ENCODE measurements at regions not wholly inside any gene's neighbourhood (a gene's known extent, or its start where the extent isn't known, plus 50 kb on each side); places are given as distances from the start of the nearest gene placed in this dataset.

GRCh38 chr12:114917307-114917706 is 233.3 kb upstream of the TBX3 start:
- no peak for DNase-seq

DNA sequence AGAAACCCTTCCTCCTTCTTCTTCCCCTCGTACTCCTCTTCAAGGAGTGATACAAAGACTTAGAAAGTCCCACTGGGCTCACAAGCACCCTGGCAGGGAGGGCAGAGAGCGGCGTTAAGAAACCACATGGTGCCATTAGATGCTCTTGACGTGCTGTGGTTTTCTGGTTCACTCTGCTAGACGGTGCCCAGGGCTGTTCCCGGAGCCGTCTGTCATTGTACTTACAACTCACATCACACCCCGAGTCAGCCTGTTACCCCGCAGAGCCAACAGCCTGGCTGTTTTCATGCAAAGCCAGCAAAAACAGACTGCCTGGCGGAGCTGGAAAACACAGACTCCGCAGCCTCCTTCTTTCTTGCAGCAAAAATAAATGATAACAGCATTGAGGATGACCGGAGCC is 232.6 kb upstream of the TBX3 start:
- no peak for DNase-seq

- DNase-seq: no peak
These were observed 232.1 kb upstream of the TBX3 start for GRCh38 chr12:114916124-114916523.

DNA sequence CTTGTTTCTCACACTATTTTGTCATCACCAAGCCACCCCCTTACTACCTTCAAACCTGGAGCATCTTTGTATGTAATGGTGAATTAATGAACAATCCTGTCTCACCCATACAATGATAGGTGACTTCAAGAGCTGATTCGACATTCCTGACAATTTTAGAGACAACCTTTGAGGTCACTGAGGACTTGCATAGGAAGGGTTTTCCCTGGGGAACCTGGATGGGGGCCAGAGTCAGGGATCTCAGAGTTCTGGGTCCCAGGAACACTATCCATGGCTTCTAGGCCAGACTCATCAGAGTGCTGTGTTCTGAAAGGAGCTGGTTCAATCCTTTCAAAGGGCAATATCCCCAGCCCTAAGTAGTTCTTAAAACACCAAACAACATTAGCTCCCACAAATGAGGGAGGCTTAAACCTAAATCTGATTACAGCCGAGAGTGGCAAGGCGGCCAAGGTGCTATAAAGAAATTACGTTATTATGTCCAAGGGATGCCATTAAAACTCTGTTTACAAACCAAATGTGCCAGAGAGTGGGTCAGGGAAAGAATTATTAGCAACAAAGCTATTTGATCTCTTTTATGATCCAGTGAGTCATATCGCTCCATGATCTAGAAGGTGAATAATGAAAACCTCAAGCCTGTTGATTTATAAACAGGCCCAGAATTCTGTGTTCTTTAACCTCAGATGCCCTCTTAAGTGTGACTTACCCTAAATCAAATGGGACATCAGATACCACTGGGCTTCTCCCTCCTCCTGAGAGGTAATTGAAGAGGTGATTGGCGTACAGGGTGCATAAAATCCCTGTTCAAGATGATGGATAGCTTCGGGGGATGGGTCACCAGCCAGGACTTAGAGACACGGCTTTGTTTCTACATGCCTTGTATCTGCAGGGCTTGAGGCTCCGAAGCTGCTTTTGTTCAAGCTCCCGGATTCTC is 230.2 kb upstream of the TBX3 start:
- no peak for DNase-seq

GRCh38 chr12:114912811-114913210 is 228.8 kb upstream of the TBX3 start:
- DNase-seq: no peak

- DNase-seq: no peak
These were observed 227.2 kb upstream of the TBX3 start for GRCh38 chr12:114911196-114911595.

DNA sequence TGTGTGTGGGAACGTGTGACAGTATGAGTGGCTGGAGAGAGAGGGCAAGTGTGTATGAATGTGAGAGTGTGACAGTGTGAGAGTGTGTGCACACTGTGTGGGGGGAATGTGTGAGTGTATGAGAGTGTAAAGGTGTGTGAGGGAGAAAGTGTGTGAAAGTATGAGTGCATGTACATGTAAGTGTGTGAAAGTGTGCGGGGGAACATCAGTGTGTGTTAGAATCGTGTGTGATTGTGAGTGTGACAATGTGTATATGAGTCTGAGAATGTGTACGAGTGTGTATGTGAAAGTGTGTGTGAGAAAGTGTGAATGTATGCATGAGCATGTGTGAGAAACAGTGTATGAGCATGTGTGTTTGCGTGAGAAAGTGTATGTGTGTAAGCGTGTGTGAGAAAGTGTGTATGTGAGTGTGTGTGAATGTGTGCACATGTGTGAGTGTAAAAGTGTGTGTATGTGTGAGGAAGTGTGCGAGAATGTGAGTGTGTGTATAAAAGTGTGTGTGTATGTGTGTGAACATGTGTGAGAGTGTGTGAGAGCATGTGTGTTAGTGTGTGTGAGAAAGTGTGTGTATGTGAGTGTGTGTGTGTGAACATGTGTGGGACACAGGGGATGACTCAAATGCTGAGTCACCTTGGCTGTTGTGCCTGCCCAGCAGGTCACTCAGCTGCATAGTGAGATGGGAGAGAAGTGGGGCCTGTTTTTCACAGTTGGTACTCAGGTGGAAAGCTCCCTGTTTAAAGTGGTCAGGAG is 220.5 kb upstream of the TBX3 start:
- DNase-seq: no peak

- DNase-seq: peak; percentile 30
These were observed 219.2 kb upstream of the TBX3 start for GRCh38 chr12:114903083-114903691.

DNA sequence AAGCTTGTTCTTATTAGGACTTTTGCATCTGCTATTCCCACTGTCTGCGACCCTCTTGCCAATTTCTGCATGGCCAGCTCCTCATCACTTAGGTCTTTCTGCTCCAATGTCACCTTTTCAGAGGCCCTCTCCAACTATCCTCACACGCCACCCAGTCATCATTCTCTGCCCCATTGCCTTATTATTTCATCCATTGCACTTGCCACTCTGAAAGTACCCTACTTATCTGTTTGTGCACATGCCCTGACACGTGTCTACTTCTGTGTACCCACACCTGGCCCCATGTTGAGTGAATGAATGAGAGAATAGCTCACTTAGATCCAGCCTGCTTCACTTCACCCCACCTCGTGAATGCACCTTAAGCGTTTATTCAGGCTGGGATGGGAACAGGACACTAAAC is 218.7 kb upstream of the TBX3 start:
- DNase-seq: no peak

DNA sequence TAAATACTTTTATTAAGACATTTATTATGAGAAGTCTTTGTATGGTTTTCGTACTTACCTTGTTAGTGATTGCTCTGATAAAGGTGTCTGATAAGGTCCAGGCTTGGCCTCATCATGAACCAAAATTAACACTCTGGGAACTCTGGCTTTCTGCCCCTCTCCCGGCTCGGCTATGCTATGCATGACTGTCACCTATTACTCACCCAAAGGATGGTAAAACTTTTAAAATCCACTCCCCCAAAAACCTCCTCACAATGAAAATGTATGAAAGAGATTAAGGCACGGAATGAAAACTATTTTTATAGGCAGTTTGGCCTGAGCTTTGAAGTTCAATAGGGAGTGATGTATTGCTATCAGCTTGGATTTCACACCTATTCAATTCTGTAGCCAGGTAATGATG is 217.3 kb upstream of the TBX3 start:
- DNase-seq: no peak

DNA sequence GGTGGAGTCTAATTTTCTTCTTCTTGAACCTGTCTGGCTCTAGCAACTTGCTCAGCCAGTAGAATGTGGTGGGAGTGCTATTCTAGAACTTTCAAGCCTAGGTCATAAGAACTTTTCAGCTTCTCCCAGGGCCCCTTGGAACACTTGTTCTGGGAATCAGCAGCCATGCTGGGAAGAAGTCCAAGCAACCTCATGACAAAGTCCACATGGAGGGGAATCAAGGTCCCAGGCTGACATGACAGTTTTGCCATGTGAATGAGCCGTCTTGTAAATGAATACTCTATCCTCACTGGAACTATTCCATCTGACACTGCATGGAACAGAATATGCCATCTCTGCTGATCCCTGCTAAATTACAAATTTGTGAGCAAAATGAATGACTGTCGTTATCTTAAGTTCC is 214.2 kb upstream of the TBX3 start:
- no peak for DNase-seq

DNA sequence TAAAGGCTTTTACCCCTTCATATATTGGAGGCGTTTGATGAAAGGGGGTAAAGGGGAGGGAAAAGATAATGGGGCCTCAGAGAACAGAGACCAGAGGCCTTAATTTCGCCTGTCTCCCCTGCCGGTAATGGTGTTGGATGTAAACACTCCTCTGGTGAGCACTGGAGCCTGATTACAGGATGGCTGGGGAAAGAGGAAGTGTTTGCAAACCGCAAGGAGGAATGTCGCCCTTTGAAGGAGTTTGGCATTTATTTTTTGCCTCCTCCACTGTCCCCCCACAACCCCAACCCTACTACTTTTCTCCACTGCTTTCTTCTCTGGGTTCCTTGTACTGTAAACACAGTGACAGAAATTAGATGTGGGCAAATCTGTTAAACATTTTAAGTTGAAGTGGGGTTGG is 211.9 kb upstream of the TBX3 start:
- DNase-seq: no peak

- no peak for DNase-seq
These were observed 211.1 kb upstream of the TBX3 start for GRCh38 chr12:114895081-114895480.

DNA sequence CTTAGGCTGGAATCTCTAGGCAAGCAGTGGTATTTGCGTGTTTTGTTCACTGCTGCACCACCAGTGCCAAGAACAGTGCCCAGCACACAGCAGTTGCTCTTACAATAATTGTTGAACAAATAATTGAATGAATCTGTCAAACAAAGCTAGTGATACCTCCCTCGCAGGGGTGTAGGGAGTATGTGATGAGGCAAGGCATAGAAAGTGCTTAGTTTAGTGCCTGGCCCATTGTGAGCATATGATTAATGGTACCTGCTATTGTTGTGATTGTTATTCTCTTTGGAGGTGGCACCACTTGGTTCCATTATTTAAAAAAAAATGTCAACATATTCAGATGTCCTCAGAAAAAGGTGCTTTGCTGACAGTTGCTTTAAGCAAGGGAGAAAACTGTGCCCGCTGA is 210.1 kb upstream of the TBX3 start:
- DNase-seq: no peak

- DNase-seq: no peak
These were observed 205.1 kb upstream of the TBX3 start for GRCh38 chr12:114888928-114889584.

DNA sequence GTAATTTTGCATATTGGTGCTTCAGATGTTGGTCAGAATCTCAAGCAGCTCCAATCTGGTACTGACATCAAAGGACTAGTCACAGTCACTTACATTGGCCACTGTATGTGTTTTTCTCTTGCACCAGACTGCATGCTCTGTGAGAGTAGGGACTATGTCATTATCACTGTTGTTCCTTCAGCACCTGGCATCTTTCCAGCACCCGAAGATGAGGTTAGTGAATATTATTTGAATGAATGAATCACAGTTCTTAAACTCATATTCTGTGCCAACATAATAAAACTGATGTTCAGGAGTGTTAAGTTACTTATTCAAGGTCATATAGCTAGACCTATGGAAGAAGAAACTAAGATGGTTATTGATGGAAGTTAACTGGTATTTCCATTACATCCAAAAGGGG is 204.5 kb upstream of the TBX3 start:
- DNase-seq: no peak

GRCh38 chr12:114885501-114885900 is 201.5 kb upstream of the TBX3 start:
- DNase-seq: no peak

DNA sequence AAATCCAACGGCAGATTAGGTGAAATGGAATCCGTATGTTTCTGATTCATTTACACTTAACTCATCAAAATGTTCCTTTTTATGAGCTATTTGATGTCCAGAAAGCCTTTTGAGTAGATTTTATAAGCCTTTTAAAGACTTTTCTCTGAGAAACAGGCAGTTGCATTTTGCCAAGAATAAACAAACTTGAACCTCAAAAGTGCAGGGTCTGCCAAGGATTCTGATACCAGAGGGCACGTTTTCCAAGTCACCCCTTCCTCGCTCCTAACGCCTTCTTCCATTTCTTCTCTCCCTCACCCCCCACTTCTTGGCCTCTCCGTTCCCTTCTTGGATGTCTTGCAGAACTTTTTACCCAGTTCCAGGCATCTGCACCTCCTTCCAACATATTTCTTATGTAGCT is 200.6 kb upstream of the TBX3 start:
- no peak for DNase-seq

- DNase-seq: no peak
These were observed 198.1 kb upstream of the TBX3 start for GRCh38 chr12:114882083-114882482.

DNA sequence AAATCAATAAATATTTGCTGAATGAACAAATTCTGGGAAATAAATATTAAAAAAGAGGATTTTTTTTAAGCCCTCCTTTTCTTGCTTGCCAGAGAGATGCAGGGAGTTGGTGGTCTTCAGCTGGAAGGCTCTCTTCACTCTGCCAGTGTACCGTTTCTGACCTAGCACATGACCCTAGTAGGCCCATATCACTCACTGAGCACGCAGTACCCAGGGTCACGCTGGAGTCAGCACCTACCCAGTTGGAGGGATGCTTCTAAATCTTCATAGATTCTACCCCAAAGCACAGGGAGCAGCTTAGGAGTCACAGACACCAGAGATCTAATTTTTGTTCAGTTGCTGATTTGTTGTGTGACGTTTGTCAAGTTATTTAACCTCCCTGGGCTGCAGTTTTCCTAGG is 195.4 kb upstream of the TBX3 start:
- no peak for DNase-seq

DNA sequence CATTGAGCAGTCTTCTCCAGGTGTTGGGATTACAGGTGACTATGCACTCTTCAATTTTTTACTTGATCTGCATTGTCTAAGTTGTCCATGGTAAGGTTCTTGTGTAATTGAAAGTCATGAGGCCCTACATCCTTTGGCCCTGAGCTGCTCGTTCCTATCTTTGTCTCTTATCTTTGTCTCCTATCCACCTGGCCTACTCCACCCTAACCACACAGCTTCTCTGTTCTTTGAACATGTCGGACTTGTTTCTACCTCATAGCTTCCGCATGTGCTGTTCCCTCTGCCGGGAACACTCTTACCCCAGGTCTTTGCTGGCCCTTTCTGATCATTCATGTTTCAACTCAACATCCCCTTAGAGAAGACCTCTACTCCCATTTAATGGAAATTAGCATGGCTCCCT is 194.8 kb upstream of the TBX3 start:
- DNase-seq: no peak

DNA sequence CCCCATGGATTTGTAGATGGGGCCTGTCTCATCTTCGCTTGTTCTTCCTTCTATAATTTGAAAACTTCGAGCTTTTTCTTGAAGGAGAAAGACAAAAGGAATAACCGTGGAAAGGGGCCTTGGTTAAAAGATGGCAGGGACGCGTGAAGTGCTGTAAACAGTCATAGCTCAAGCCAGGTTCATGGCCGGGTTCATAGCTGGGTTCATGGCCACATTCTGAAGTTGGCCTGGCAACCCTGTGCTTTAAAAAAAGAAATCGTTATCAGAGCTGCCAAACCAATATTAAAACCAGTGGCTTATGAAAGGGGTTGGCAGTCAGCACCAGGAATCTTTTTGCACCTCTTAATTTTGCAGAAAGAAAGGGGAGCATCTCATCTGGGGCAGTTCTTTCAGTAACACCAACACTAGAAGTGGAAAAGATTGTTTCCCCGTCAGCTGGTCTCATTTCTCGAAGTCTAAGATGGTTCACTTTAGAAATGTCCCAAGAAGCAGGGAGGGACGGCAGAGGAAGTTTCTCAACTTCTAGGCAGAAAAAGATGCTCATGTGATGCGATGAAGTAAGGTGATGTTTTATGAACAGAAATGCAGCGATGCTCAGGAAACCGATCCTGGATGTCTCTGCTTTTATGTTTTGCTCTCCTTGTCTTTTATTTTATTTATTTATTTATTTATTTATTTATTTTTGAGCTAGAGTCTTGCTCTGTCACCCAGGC is 193.1 kb upstream of the TBX3 start:
- DNase-seq: no peak

DNA sequence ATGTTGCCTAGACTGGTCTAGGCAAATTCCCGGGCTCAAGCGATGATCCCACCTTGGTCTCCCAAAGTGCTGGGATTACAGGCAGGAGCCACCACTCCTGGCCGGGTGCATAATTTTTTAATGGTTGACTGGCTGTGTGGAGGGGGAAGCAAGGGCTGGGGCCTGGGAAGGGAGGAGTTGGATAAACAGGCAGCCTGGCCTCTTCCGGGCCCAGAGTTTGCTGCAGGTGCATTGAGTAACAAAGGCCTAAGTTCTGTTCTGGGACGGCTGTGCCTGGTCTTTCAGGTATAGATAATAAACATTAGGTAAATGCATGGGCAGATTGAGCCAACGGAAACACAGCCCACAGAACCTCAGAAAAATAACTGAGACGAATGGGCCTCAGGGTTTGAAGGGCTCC is 191.3 kb upstream of the TBX3 start:
- no peak for DNase-seq

All from eye (tissue), 1 donor.